SK-N-SH (cell line): ENCODE measurements at regions not wholly inside any gene's neighbourhood (a gene's known extent, or its start where the extent isn't known, plus 50 kb on each side); places are given as distances from the start of the nearest gene placed in this dataset.

ENCODE experiments used
- CTCF ChIA-PET: fragments of 300-600, 350-600 bp; formaldehyde crosslinking; extraction: SDS; loops from one replicate; lab custom pipeline; 2021; lab: Yijun Ruan, JAX
- POLR2A ChIA-PET: fragments of 350-600 bp; sonication (Branson Sonifier 250); formaldehyde crosslinking; extraction: SDS; loops from one replicate; lab custom pipeline; 2020; ENCODE audit warnings: antibody characterized with exemption, inconsistent platforms; lab: Yijun Ruan, JAX
- DNase-seq: peaks from one replicate; pipeline ENCODE4 v3.0.0; 2012
- H2AFZ ChIP-seq: fragments of 200-600 bp; sonication (generic); 2 replicates; pipeline ENCODE4 v1.8.1; 2016; ENCODE audit warnings: antibody characterized with exemption, mild to moderate bottlenecking, low read depth
- H3F3A ChIP-seq: fragments of 200-600 bp; sonication (generic); replicated peaks from 2 replicates; pipeline ENCODE3; 2016; ENCODE audit warnings: antibody characterized with exemption, mild to moderate bottlenecking; ENCODE audit not compliant: insufficient read depth
- H3K27ac ChIP-seq, 2 experiments: fragments of 200-500 bp in 1 of 2; fragments of 200-600 bp in 1 of 2; sonication (Bioruptor generic) in 1 of 2; sonication (generic), shearing (Covaris generic) in 1 of 2; 2 replicates each; pipeline versions ENCODE4 v1.5.1 to v1.6.1; 2014 to 2016; ENCODE audit warnings: low read depth in 2 of 2, inconsistent platforms in 1 of 2, low read length in 1 of 2, mild to moderate bottlenecking in 1 of 2, mixed read lengths in 1 of 2
- H3K27me3 ChIP-seq: fragments of 200-600 bp; sonication (generic), shearing (Covaris generic); 2 replicates; pipeline ENCODE4 v1.6.1; 2016; ENCODE audit warnings: mixed run types; ENCODE audit not compliant: insufficient read depth
- H3K36me3 ChIP-seq, 2 experiments: fragments of 200-500 bp in 1 of 2; fragments of 200-600 bp in 1 of 2; sonication (Bioruptor generic) in 1 of 2; sonication (generic) in 1 of 2; replicated peaks in 1 of 2; 2 replicates each; pipeline versions ENCODE3 to v1.5.1; 2014 to 2016; ENCODE audit warnings: low read length in 1 of 2, mild to moderate bottlenecking in 1 of 2; ENCODE audit not compliant: insufficient read depth in 2 of 2, control insufficient read depth in 1 of 2
- H3K4me1 ChIP-seq, 2 experiments: fragments of 200-500 bp in 1 of 2; fragments of 200-600 bp in 1 of 2; sonication (Bioruptor generic) in 1 of 2; sonication (generic), shearing (Covaris generic) in 1 of 2; 2 replicates each; pipeline versions ENCODE4 v1.5.1 to v1.6.1; 2014 to 2016; ENCODE audit warnings: low read depth in 1 of 2, low read length in 1 of 2, mixed run types in 1 of 2; ENCODE audit not compliant: insufficient read depth in 2 of 2, control insufficient read depth in 1 of 2
- H3K4me2 ChIP-seq: fragments of 200-600 bp; sonication (generic), shearing (Covaris generic); 2 replicates; pipeline ENCODE4 v1.6.1; 2017; ENCODE audit warnings: mixed run types
- H3K4me3 ChIP-seq, 2 experiments: fragments of 200-500 bp in 1 of 2; fragments of 200-600 bp in 1 of 2; sonication (Bioruptor generic) in 1 of 2; sonication (generic), shearing (Covaris generic) in 1 of 2; 2 replicates each; pipeline versions ENCODE4 v1.5.1 to v1.8.1; 2014 to 2016; ENCODE audit warnings: low read depth in 2 of 2, inconsistent platforms in 1 of 2, low read length in 1 of 2, mild to moderate bottlenecking in 1 of 2, mixed read lengths in 1 of 2, moderate library complexity in 1 of 2
- H3K79me2 ChIP-seq: fragments of 200-600 bp; sonication (generic); 2 replicates; pipeline ENCODE4 v1.8.1; 2017; ENCODE audit warnings: mild to moderate bottlenecking; ENCODE audit not compliant: insufficient read depth
- H3K9ac ChIP-seq: fragments of 200-600 bp; sonication (generic); 2 replicates; pipeline ENCODE4 v1.6.1; 2017; ENCODE audit warnings: mixed run types
- H3K9me2 ChIP-seq: fragments of 200-600 bp; sonication (generic); 2 replicates; pipeline ENCODE4 v1.6.1; 2017; ENCODE audit warnings: mixed run types
- H3K9me3 ChIP-seq: fragments of 200-600 bp; sonication (generic); 2 replicates; pipeline ENCODE4 v1.6.1; 2017; ENCODE audit warnings: mixed run types, mild to moderate bottlenecking, moderate library complexity
- H4K20me1 ChIP-seq: fragments of 200-600 bp; sonication (generic); 2 replicates; pipeline ENCODE4 v1.6.1; 2017; ENCODE audit warnings: mild to moderate bottlenecking, mixed run types; ENCODE audit not compliant: insufficient read depth
- EZH2phosphoT487 ChIP-seq: fragments of 200-600 bp; sonication (generic); IDR thresholded peaks from 2 replicates; pipeline ENCODE4 v1.6.1; 2017; ENCODE audit warnings: low read depth, mixed run types, mild to moderate bottlenecking, antibody characterized with exemption, moderate library complexity, borderline replicate concordance
- FOXJ3 ChIP-seq: sonication (generic); formaldehyde crosslinking; IDR thresholded peaks from 2 replicates; pipeline ENCODE4 v1.5.1; 2020; ENCODE audit warnings: mild to moderate bottlenecking, missing genetic modification reagents
- FOXM1 ChIP-seq: IDR thresholded peaks from 2 replicates; pipeline ENCODE4 v1.4.0; 2012; ENCODE audit warnings: low read depth, mild to moderate bottlenecking
- RXRA ChIP-seq: IDR thresholded peaks from 2 replicates; pipeline ENCODE4 v1.4.0; 2012; ENCODE audit warnings: low read depth, mild to moderate bottlenecking, borderline replicate concordance
- TAF1 ChIP-seq: IDR thresholded peaks from 2 replicates; pipeline ENCODE4 v1.6.1; 2012; ENCODE audit warnings: low read depth, mild to moderate bottlenecking, low read length, moderate library complexity, borderline replicate concordance
- YY1 ChIP-seq: IDR thresholded peaks from 2 replicates; pipeline ENCODE4 v1.4.0; 2012; ENCODE audit warnings: low read depth, mild to moderate bottlenecking
- WGBS: methylation state at CpG from one replicate; pipeline ENCODE4 v1.1.6; 2017; ENCODE audit warnings: low lambda C conversion rate; 5-methylcytosine and 5-hydroxymethylcytosine counted together
- TF ChIP-seq, protein P1 (sequence below): fragments of 200-600 bp; sonication (generic); IDR thresholded peaks from 2 replicates; pipeline ENCODE4 v1.6.1; 2017; ENCODE audit warnings: antibody characterized with exemption, mild to moderate bottlenecking, moderate library complexity
- TF ChIP-seq, protein P2 (sequence below): IDR thresholded peaks from 2 replicates; pipeline ENCODE4 v1.4.0; 2012; ENCODE audit warnings: low read depth, borderline replicate concordance
- TF ChIP-seq, protein P3 (sequence below): IDR thresholded peaks from 2 replicates; pipeline ENCODE4 v1.6.1; 2012; ENCODE audit warnings: mild to moderate bottlenecking, low read depth, low read length, moderate library complexity
- TF ChIP-seq, protein P4 (sequence below): IDR thresholded peaks from 2 replicates; pipeline ENCODE4; 2012

DNA sequence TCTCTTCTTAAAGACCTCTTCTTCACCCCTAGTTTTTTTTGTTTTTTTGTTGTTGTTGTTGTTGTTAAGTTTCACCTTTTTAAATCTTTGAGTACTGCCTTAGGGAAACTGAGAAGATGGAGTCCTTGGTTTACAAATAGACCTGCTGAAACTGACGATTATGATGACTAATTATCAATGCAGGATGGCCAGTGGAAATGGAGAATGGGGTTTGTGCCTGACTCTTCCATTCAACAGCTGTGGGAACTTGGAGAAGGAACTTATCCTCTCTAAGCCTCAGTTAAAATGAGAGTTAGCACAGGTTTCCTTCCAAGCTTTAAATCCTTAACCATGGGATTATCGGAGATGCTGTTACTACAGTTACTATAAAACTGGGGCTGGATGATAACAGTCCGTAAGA, 66.7 kb upstream of the PNMA1 start:
- CTCF ChIA-PET, result interaction anchor here (0.9 kb wide), 1 partner anchor 10 kb away, joined by 3 read pairs; no protein-coding TSS in a partner anchor
- TF ChIP-seq, protein P1, sequence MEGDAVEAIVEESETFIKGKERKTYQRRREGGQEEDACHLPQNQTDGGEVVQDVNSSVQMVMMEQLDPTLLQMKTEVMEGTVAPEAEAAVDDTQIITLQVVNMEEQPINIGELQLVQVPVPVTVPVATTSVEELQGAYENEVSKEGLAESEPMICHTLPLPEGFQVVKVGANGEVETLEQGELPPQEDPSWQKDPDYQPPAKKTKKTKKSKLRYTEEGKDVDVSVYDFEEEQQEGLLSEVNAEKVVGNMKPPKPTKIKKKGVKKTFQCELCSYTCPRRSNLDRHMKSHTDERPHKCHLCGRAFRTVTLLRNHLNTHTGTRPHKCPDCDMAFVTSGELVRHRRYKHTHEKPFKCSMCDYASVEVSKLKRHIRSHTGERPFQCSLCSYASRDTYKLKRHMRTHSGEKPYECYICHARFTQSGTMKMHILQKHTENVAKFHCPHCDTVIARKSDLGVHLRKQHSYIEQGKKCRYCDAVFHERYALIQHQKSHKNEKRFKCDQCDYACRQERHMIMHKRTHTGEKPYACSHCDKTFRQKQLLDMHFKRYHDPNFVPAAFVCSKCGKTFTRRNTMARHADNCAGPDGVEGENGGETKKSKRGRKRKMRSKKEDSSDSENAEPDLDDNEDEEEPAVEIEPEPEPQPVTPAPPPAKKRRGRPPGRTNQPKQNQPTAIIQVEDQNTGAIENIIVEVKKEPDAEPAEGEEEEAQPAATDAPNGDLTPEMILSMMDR, result no peak
- TF ChIP-seq TAF1, result no peak
- no peak for TF ChIP-seq FOXM1
- TF ChIP-seq EZH2phosphoT487, result no peak
- TF ChIP-seq, protein P2, sequence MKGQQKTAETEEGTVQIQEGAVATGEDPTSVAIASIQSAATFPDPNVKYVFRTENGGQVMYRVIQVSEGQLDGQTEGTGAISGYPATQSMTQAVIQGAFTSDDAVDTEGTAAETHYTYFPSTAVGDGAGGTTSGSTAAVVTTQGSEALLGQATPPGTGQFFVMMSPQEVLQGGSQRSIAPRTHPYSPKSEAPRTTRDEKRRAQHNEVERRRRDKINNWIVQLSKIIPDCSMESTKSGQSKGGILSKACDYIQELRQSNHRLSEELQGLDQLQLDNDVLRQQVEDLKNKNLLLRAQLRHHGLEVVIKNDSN, result no peak
- TF ChIP-seq, protein P3, sequence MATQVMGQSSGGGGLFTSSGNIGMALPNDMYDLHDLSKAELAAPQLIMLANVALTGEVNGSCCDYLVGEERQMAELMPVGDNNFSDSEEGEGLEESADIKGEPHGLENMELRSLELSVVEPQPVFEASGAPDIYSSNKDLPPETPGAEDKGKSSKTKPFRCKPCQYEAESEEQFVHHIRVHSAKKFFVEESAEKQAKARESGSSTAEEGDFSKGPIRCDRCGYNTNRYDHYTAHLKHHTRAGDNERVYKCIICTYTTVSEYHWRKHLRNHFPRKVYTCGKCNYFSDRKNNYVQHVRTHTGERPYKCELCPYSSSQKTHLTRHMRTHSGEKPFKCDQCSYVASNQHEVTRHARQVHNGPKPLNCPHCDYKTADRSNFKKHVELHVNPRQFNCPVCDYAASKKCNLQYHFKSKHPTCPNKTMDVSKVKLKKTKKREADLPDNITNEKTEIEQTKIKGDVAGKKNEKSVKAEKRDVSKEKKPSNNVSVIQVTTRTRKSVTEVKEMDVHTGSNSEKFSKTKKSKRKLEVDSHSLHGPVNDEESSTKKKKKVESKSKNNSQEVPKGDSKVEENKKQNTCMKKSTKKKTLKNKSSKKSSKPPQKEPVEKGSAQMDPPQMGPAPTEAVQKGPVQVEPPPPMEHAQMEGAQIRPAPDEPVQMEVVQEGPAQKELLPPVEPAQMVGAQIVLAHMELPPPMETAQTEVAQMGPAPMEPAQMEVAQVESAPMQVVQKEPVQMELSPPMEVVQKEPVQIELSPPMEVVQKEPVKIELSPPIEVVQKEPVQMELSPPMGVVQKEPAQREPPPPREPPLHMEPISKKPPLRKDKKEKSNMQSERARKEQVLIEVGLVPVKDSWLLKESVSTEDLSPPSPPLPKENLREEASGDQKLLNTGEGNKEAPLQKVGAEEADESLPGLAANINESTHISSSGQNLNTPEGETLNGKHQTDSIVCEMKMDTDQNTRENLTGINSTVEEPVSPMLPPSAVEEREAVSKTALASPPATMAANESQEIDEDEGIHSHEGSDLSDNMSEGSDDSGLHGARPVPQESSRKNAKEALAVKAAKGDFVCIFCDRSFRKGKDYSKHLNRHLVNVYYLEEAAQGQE, result no peak
- TF ChIP-seq RXRA, result no peak
- no peak for TF ChIP-seq YY1
- TF ChIP-seq, protein P4, sequence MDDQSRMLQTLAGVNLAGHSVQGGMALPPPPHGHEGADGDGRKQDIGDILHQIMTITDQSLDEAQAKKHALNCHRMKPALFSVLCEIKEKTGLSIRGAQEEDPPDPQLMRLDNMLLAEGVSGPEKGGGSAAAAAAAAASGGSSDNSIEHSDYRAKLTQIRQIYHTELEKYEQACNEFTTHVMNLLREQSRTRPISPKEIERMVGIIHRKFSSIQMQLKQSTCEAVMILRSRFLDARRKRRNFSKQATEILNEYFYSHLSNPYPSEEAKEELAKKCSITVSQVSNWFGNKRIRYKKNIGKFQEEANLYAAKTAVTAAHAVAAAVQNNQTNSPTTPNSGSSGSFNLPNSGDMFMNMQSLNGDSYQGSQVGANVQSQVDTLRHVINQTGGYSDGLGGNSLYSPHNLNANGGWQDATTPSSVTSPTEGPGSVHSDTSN, result no peak
- TF ChIP-seq FOXJ3 (CRISPR knock-in tag), result no peak
- TF ChIP-seq, all 33 proteins: peak for 0
- H3K27ac ChIP-seq, result no peak overlapping the region

More for the DNA sequence above, 66.7 kb upstream of the PNMA1 start:
- no peak for DNase-seq
- peaks cover 20 to 23% of the 10 kb centered on the region in 2 experiments for H3K4me1 ChIP-seq
- no peak overlapping the region for H3K9ac ChIP-seq
- no peak overlapping the region for H2AFZ ChIP-seq
- H3F3A ChIP-seq, result peaks cover 9% of the 10 kb centered on the region
- WGBS, result 93% methylated on average over 3 of the region's 3 CpGs
- no peak overlapping the region for H3K4me2 ChIP-seq
- peaks cover 91% of the 10 kb centered on the region for H3K79me2 ChIP-seq
- H3K27me3 ChIP-seq, result no peaks in the 10 kb centered on the region
- H3K9me2 ChIP-seq, result no peaks in the 10 kb centered on the region
- H3K36me3 ChIP-seq, result no peaks in the 10 kb centered on the region
- POLR2A ChIA-PET, result no interaction called here
- H3K4me3 ChIP-seq, result no peak overlapping the region
- H3K9me3 ChIP-seq, result no peaks in the 10 kb centered on the region
- H4K20me1 ChIP-seq, result peaks cover 18% of the 10 kb centered on the region
